H7 (cell line): ENCODE measurements at regions not wholly inside any gene's neighbourhood (a gene's known extent, or its start where the extent isn't known, plus 50 kb on each side); places are given as distances from the start of the nearest gene placed in this dataset.
A peak's percentile ranks its signal among the peaks of the same experiment; 100 is the strongest.
"Not testable (repeated sequence)": the region's sequence is repeated elsewhere in the genome, so short reads cannot be mapped to it uniquely, and the experiment has no call there.

Experiments used
- DNase-seq: peaks from one replicate; pipeline ENCODE4 v3.0.0; 2012
- H3K27me3 ChIP-seq: 2 replicates; pipeline ENCODE4 v1.6.0; 2011; ENCODE audit warnings: mild to moderate bottlenecking, low read length; ENCODE audit not compliant: control insufficient read depth, insufficient read depth
- H3K36me3 ChIP-seq: replicated peaks from 2 replicates; pipeline ENCODE4 v1.5.1; 2011; ENCODE audit warnings: low read length; ENCODE audit not compliant: control insufficient read depth, insufficient read depth
- H3K4me3 ChIP-seq: 2 replicates; pipeline ENCODE4 v1.5.1; 2011; ENCODE audit warnings: low read depth, mild to moderate bottlenecking, control low read depth, low read length, moderate library complexity; ENCODE audit not compliant: insufficient read depth

DNA sequence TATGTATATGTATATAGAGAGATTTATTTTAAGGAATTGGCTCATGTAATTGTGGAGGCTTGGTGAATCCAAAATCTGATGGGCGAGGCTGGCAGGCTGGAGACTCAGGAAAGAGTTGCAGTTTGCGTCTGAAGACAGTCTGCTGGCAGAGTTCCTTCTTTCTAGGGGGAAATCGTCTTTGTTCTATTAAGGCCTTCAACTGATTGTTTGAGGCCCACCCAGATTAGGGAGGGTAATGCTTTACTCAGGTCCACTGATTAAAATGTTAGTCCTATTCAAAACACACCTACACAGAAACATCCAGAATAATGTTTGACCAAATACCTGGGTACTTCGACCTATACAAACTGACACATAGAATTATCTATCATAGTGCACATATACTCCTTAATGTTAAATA, 149.5 kb downstream of the NAA11 start:
- Histone ChIP-seq H3K36me3 (no peaks in the 10 kb centered on the region), H3K27me3 (no peaks in the 10 kb centered on the region), H3K4me3 (no peak overlapping the region)
- no peak for DNase-seq

DNA sequence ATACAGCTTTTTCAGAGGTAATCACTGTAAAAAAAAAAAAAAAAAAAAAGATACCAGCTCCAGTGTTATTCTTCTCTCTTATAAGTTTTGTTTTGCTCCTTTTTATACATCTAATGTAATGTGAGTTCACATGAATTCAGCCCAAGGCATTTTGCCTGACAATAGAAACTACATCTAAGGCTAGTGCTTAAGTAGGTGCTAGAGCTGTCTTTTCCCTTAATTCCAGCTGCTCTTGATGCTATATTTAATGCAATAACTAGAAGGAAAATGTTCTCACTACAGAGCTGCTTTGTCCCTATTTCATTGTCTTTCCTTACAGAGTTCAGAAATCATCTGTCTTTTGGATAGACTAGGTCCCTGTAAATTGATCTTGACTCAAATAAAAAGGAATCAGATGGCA, 150.1 kb downstream of the NAA11 start:
- Histone ChIP-seq H3K4me3 (no peak overlapping the region), H3K36me3 (no peaks in the 10 kb centered on the region), H3K27me3 (no peaks in the 10 kb centered on the region)
- no peak for DNase-seq

DNA sequence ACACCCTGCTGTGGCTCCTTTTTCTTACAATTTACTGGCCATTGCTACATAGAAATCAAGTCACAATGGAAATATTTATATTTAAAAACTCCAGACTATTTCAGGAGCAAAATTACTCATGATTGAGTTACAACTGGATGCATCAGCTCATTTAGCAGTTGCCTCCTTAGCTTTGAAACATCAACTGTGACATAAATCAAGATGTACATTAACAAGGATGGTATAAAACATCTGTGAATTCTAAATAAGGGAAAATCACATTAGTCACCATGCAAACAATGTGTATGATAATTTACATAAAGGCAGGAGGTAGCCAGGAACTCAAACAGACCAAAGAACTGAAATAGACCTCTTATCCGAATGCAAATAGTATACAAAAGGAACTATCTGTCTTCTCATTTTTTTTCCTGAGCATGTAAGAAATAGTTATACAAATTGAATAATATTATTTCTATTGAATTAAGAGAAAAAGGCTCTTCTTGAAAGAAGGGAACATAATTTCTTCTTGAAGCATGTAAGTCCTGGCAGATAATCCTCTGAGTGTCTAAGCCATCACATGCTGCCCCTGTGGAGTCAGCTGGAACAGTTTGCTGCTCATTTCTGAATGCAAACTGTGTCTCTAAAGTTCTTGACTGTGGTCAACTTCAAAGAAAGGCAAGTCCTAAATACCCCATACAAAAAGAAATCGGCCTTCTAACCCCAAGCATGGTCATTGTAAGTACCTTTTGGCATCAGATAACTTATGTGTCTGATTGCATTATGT, 151.2 kb downstream of the NAA11 start:
- Histone ChIP-seq H3K36me3 (no peaks in the 10 kb centered on the region), H3K4me3 (no peak overlapping the region), H3K27me3 (no peaks in the 10 kb centered on the region)
- no peak for DNase-seq

DNA sequence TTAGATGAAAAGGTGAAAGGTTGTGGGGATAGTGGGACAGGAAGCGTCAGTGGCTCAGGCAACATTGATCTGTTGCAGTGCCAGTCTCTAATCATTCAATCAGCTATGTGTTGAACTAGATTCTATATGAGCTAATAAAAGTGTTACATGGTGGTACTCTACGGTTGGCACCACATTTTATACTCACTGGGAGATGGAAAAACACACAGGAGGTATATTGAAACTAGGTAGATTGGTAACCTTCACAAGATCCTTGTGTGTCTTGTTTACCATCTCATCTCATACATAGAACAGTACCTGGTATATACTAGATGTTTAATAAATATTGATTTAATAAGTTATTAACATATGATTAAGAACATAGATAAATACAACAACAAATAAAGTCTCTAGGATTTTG, 152.7 kb downstream of the NAA11 start:
- no peaks in the 10 kb centered on the region for H3K36me3 ChIP-seq
- DNase-seq: no peak
- no peaks in the 10 kb centered on the region for H3K27me3 ChIP-seq
- H3K4me3 ChIP-seq: no peak overlapping the region

DNA sequence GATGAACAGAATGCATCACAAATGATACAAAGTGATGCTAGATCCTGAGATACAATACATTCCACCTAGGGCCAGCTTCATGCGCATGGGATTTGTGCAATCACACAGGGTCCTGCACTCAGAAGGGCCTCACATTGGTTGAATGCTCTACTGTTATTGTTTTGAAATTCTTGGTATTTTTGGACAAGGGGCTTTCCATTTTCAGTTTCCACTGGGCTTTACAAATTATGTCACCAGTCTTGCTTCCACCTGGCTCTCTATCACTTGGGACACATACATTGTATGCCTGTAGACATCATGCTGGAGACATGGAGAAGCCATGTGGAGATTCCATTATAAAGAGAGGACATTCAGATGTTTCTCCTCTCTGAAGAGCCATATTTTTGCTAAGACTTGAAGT, 155.8 kb downstream of the NAA11 start:
- no peak overlapping the region for H3K4me3 ChIP-seq
- no peak for DNase-seq
- no peaks in the 10 kb centered on the region for H3K27me3 ChIP-seq
- no peaks in the 10 kb centered on the region for H3K36me3 ChIP-seq

DNA sequence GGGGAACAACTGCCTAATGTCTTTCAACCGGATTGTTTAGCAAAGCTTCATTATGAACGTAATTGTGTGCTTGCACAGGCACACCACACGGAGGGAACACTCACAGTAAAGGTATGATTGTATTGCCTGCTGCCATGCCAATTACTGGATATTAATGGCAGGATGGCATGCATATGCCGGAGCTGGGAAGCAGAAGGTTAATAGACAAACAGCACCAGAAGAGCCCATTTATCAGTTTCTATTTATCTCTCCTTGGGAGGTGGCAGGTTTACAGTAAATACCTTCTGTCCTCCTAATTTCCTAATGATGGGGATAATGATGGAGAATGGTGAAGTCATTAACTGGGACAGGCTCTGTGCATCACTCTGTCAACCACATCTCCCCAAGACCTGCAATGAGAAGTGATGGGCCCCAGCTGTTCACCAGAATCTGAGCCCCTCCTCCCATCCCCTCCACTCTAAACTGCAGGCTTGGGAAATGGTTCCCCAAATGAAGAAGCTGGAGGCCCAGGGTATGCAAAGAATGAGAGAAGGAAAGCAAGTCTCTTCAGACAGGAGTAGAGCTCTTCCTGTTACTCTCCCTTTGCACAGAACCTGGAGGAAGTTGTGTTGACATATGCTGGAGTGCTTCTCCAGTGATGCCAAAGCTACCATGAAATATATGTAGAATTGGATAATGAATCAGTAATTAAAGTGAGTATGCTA, 160.8 kb downstream of the NAA11 start:
- Histone ChIP-seq H3K27me3 (no peaks in the 10 kb centered on the region), H3K4me3 (no peak overlapping the region), H3K36me3 (no peaks in the 10 kb centered on the region)
- DNase-seq: no peak

DNA sequence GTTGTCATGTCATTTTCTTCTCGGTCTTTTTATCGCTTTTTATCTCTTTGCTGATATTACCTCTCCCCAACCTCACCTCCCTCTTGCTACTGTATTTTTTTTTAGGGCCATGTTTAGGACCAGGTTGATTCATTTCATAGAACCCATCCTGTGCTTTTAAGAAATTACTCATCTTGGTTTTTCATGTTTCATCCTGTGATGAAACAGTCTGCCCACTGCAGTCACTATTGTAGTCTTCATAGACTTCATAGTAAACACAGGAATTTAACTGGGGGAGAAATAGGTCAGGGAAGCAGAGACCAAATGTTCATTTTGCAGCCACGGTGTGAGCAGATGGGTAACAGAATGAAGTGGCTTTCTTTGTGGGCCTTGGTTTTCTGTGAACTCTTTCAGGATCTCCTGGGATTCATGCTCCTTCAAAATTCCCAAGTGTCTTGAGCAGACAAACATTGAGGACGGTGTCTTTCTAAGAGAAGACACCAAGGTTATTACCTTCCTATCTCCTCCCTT, 161.8 kb downstream of the NAA11 start:
- no peak overlapping the region for H3K4me3 ChIP-seq
- no peaks in the 10 kb centered on the region for H3K27me3 ChIP-seq
- no peak for DNase-seq
- no peaks in the 10 kb centered on the region for H3K36me3 ChIP-seq

DNA sequence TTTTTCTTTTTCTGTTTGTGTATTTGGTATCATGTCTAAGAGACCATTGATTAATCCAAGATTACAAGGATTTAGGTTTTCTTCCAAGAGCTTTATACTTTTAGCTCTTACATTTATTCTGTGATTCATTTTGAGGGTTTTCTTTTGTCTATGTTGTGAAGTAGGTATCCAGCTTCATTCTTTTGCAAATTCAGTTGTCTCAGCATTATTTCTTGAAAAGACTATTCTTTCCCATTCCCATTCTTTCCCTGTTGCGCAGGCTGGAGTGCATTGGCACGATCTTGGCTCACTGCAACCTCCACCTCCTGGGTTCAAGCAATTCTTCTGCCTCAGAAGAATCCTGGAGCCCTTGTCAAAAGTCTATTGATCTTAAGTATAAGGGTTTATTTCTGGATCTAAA, 164.9 kb downstream of the NAA11 start:
- H3K27me3 ChIP-seq: no peaks in the 10 kb centered on the region

DNA sequence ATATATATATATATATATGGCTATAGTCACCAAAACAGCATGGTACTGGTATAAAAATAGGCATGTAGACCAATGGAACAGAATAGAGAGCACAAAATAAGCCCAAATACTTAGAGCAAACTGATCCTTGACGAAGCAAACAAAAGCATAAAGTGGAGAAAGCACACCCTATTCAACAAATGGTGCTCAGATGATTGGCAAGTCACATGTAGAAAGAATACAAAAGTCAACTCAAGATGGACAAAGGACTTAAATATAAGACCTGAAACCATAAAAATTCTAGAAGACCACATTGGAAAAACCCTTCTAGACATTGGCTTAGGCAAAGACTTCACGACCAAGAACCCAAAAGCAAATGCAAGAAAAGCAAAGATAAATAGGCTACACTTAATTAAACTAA, 167.2 kb downstream of the NAA11 start:
- H3K27me3 ChIP-seq, H3K36me3 ChIP-seq, DNase-seq, H3K4me3 ChIP-seq: not testable (repeated sequence)

More for the DNA sequence above, 164.9 kb downstream of the NAA11 start:
- Histone ChIP-seq H3K4me3 (no peak overlapping the region), H3K36me3 (no peaks in the 10 kb centered on the region)
- DNase-seq: no peak

DNA sequence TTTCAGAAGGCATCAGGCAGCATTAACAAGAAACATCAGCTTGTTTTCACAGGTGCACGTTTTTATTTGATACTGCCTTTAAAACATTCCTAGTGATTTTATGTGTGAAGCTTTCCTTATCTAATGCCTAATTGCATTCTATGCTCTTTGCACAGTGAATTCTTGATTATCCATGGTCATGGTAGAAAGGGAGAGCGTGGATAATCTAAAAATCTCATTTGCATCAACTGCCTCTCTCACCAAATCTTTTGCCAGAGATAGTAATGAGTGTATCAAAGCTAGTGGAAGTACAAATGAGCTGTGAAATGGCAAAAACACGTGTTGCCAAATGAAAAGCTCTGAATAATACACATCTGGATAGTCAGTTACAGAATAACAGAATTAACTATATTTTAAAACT, 170.5 kb downstream of the NAA11 start:
- H3K36me3 ChIP-seq: no peaks in the 10 kb centered on the region
- no peak for DNase-seq

DNA sequence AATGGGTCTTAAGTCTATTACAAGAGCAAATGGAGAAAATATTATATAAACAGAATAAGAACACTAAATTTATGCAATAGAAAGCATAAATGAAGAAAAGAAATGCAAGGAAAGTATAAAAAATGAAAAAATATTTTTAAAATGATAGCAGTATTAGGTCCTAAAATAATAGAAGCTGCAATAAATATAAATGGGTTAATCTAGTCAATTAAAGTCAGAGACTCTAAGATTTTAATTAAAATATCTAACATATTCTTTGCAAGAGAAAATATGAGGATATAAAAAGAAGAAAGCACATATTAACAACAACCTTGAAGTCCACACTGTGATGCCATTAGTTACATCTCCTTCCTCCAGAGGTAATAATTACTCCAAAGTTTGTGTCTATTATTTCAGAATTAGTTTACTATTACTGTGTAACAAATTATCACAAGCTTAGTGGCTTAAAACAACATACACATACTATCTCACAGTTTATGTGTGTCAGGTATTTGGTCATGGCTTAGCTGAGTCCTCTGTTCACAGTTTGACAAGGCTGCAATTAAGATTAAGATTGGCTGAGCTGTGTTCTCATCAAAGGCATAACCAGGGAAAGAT, 174.9 kb downstream of the NAA11 start:
- Histone ChIP-seq H3K27me3 (no peaks in the 10 kb centered on the region), H3K4me3 (no peak overlapping the region), H3K36me3 (no peaks in the 10 kb centered on the region)
- DNase-seq: no peak

More for the DNA sequence above, 170.5 kb downstream of the NAA11 start:
- no peaks in the 10 kb centered on the region for H3K27me3 ChIP-seq
- H3K4me3 ChIP-seq: no peak overlapping the region

DNA sequence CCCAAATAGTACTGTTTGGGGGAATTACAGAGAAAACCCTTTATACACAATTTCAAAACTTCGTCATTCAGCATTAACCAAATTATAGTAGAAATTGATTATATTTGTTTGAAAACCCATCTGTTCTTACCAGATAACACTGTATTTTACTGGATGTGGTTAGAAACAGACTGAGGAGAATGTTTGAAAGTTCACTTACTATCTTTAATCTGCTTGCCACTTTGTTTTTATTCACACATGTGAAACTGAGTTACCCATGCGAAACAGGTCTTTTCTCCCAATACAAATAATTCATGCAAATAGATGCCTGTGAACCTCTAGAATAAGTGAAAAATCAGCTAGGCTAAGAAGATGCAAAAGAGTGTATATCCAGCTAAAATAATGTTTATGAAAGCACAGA, 177.5 kb downstream of the NAA11 start:
- DNase-seq: no peak
- no peak overlapping the region for H3K4me3 ChIP-seq
- no peaks in the 10 kb centered on the region for H3K27me3 ChIP-seq
- no peaks in the 10 kb centered on the region for H3K36me3 ChIP-seq

DNA sequence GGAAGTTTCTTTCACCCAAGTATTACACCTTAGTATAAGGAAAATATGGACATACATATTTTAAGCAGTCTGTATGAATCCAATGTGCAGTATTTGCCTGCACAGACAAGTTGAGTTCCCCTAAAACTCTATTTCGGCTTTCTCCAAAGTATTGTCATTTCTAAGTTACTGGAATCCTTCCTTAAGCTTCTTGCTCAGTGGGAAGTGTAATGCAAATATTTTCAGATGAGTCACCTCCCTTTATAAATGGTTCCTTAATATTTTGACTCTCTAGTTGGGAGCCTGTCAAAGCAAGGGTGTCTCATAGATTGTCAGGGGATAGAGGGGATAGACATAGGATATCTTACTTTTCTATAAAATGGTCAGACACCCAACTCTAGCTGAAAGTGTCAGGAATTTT, 178.6 kb downstream of the NAA11 start:
- Histone ChIP-seq H3K4me3 (no peak overlapping the region), H3K27me3 (no peaks in the 10 kb centered on the region), H3K36me3 (no peaks in the 10 kb centered on the region)
- no peak for DNase-seq

DNA sequence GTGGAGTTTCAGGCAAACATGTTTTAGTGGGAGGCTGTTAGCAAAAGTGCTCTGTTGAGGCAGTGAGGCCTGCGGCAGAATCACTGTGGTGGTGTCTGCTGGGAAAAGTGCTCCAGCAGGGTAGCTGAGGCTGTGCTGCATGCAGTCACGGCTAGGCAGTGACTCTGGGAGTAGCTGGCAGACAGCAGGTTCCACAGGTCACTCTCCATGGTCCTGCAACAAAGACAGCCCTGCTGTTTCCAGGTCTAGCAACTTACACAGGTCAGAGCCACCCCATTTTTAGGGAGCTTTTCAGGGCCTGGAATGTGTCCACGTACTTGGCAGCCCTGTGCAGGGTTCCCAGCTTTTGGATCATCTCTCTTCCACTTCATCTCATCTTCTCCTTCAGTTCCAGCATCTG, 184.3 kb downstream of the NAA11 start:
- DNase-seq: peak; percentile 6
- H3K27me3 ChIP-seq: no peaks in the 10 kb centered on the region
- H3K36me3 ChIP-seq: no peaks in the 10 kb centered on the region
- no peak overlapping the region for H3K4me3 ChIP-seq

DNA sequence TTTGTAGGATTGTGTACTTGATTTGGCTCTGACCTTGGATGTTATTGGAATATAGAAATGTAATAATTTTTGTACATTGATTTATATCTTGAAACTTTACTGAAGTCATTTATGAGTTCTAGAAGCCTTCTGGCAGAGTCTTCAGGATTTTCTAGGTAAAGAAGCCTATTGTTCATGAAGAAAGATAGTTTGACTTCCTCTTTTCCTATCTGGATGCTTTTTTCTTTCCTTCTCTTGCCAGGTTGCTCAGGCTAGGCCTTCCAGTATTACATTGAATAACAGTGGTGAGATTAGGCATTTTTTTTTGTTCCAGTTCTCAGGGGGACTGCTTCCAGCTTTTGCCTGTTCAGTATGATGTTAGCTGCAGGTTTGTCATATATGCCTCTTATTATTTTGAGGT, 191.1 kb downstream of the NAA11 start:
- no peaks in the 10 kb centered on the region for H3K27me3 ChIP-seq
- DNase-seq: no peak

More for the DNA sequence above, 191.1 kb downstream of the NAA11 start:
- Histone ChIP-seq H3K36me3 (no peaks in the 10 kb centered on the region), H3K4me3 (no peak overlapping the region)
